ENCODE measurements at regions not wholly inside any gene's neighbourhood (a gene's known extent, or its start where the extent isn't known, plus 50 kb on each side); places are given as distances from the start of the nearest gene placed in this dataset.

- Histone ChIP-seq H3K9ac (no peak overlapping the region), H3K79me2 (ENCODE audit: insufficient read depth) (no peaks in the 10 kb centered on the region), H3K4me2 (no peak overlapping the region), H3K27me3 (ENCODE audit: insufficient read depth) (no peaks in the 10 kb centered on the region), H2AFZ (ENCODE audit: low read depth) (no peak overlapping the region), H4K20me1 (ENCODE audit: insufficient read depth) (no peaks in the 10 kb centered on the region), H3K36me3 (replicated peaks in 1 of 2; ENCODE audit: control insufficient read depth in 1 of 2, insufficient read depth in 2 of 2, low read length in 1 of 2) (no peaks in the 10 kb centered on the region), H3K4me3 (ENCODE audit: low read depth in 2 of 2, low read length in 1 of 2) (no peak overlapping the region), H3K27ac (ENCODE audit: low read depth in 2 of 2, low read length in 1 of 2) (no peak overlapping the region), H3K4me1 (ENCODE audit: control insufficient read depth in 1 of 2, insufficient read depth in 2 of 2, low read depth in 1 of 2, low read length in 1 of 2) (no peaks in the 10 kb centered on the region), H3K9me2 (no peaks in the 10 kb centered on the region), H3K9me3 (no peaks in the 10 kb centered on the region; the same call in 1 of the 2 replicates), H3F3A (replicated peaks; ENCODE audit: insufficient read depth) (no peaks in the 10 kb centered on the region)
- ChIA-PET CTCF (no interaction called here), POLR2A (no interaction called here)
- TF ChIP-seq USF2 (IDR thresholded peaks at IDR 0.05; ENCODE audit: borderline replicate concordance, low read depth, low read length) (no peak), TAF1 (IDR thresholded peaks at IDR 0.05; ENCODE audit: borderline replicate concordance, low read depth, low read length) (no peak), CHD2 (IDR thresholded peaks at IDR 0.05; ENCODE audit: low read length, partially characterized antibody) (no peak), GABPA (IDR thresholded peaks at IDR 0.05; ENCODE audit: low read depth) (no peak), EZH2phosphoT487 (IDR thresholded peaks at IDR 0.05; ENCODE audit: borderline replicate concordance, low read depth) (no peak), NRF1 (IDR thresholded peaks at IDR 0.05; ENCODE audit: low read depth, low read length) (no peak), ELF1 (IDR thresholded peaks at IDR 0.05) (no peak), YY1 (IDR thresholded peaks at IDR 0.05; ENCODE audit: low read depth) (no peak), FOSL2 (IDR thresholded peaks at IDR 0.05; ENCODE audit: borderline replicate concordance, low read depth) (no peak), POLR2AphosphoS5 (IDR thresholded peaks at IDR 0.05; ENCODE audit: low read depth, low read length) (no peak), SIN3A (IDR thresholded peaks at IDR 0.05; ENCODE audit: borderline replicate concordance, low read depth, low read length) (no peak), RCOR1 (IDR thresholded peaks at IDR 0.05; ENCODE audit: low read length) (no peak), ZBTB33 (IDR thresholded peaks at IDR 0.05; ENCODE audit: borderline replicate concordance, low read depth) (no peak), SMC3 (IDR thresholded peaks at IDR 0.05; ENCODE audit: low read depth, low read length) (no peak), TEAD4 (IDR thresholded peaks at IDR 0.05; ENCODE audit: borderline replicate concordance, insufficient read depth) (no peak), GATA2 (CRISPR knock-in tag; IDR thresholded peaks at IDR 0.05) (no peak), RFX5 (IDR thresholded peaks at IDR 0.05; ENCODE audit: low read length) (no peak), EP300 (IDR thresholded peaks at IDR 0.05; ENCODE audit: borderline replicate concordance in 1 of 2, low read depth in 1 of 2, low read length in 1 of 2) (no peak)
- WGBS (ENCODE audit: low lambda C conversion rate), result 14% methylated on average over 1 of the region's 1 CpG
- DNase-seq, result no peak
Measured at GRCh38 chr4:28176942-28177341, 1316.3 kb downstream of the STIM2 start.

All from SK-N-SH (cell line).